ENCODE measurements at regions not wholly inside any gene's neighbourhood (a gene's known extent, or its start where the extent isn't known, plus 50 kb on each side); places are given as distances from the start of the nearest gene placed in this dataset.

DNA sequence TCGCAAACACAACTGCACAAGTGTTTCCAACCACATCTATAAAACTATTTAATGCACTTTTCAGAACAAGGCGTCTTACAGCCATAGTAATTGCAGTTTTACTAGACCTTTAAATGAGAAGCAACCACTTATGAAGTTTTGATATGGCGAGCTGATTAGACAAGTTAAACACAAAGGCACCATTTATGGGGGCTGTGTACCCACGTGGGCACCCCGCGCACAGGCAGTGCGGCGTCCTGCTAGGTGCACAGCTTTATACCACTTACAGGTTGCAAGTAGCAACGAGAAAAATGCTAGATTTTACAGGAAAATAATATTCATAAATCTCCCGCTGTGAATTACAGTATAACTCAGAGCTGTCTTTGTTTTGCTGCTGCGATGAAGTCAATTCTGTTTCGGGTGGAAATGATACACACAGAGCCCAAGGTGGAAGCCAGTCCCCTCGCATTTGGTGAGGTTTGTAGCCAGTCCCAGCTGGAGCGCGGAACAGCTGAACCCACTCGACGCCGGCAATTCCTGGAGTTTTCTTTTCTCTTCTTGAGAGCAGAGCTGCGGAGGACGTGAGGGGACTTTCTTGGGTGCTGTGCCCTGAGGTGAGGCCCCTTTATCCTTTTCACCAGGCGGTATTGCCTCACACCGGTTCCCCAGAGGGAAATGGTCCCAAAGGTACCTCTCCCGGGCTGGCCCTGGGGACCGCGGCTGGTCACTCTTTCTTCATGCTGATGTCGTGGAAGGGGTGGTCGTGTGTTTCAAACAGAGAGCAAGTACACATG is 76.7 kb downstream of the PTGR3 start:
- Histone ChIP-seq H3K27me3 (ENCODE audit: control insufficient read depth, insufficient read depth, low read length) (no peaks in the 10 kb centered on the region), H3K27ac (ENCODE audit: low read length) (no peak overlapping the region), H3K4me1 (ENCODE audit: control insufficient read depth, insufficient read depth, low read length) (no peaks in the 10 kb centered on the region), H3K36me3 (ENCODE audit: control insufficient read depth, insufficient read depth, low read length) (no peaks in the 10 kb centered on the region), H3K4me3 (ENCODE audit: low read length) (no peak overlapping the region), H3K9me3 (ENCODE audit: control insufficient read depth, insufficient read depth, low read length) (no peaks in the 10 kb centered on the region)
- TF ChIP-seq, protein P1, sequence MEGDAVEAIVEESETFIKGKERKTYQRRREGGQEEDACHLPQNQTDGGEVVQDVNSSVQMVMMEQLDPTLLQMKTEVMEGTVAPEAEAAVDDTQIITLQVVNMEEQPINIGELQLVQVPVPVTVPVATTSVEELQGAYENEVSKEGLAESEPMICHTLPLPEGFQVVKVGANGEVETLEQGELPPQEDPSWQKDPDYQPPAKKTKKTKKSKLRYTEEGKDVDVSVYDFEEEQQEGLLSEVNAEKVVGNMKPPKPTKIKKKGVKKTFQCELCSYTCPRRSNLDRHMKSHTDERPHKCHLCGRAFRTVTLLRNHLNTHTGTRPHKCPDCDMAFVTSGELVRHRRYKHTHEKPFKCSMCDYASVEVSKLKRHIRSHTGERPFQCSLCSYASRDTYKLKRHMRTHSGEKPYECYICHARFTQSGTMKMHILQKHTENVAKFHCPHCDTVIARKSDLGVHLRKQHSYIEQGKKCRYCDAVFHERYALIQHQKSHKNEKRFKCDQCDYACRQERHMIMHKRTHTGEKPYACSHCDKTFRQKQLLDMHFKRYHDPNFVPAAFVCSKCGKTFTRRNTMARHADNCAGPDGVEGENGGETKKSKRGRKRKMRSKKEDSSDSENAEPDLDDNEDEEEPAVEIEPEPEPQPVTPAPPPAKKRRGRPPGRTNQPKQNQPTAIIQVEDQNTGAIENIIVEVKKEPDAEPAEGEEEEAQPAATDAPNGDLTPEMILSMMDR (IDR thresholded peaks at IDR 0.05) = no peak
- intact Hi-C loops (cut with micrococcal nuclease) = no loop called here
- H3K4me3 Mint-ChIP-seq = no peak overlapping the region
- no peaks in the 10 kb centered on the region for H3K4me1 Mint-ChIP-seq
- H3K27me3 Mint-ChIP-seq (ENCODE audit: low read depth in 2 of 2) = peaks cover 0 to 3% of the 10 kb centered on the region in 2 donors
- no peak for ATAC-seq
- no peak for DNase-seq
- H3K9me3 Mint-ChIP-seq = no peaks in the 10 kb centered on the region
- WGBS (ENCODE audit: insufficient coverage) = 93% methylated on average over 27 of the region's 27 CpGs
- H3K36me3 Mint-ChIP-seq = no peaks in the 10 kb centered on the region
- no peak overlapping the region for H3K27ac Mint-ChIP-seq

DNA sequence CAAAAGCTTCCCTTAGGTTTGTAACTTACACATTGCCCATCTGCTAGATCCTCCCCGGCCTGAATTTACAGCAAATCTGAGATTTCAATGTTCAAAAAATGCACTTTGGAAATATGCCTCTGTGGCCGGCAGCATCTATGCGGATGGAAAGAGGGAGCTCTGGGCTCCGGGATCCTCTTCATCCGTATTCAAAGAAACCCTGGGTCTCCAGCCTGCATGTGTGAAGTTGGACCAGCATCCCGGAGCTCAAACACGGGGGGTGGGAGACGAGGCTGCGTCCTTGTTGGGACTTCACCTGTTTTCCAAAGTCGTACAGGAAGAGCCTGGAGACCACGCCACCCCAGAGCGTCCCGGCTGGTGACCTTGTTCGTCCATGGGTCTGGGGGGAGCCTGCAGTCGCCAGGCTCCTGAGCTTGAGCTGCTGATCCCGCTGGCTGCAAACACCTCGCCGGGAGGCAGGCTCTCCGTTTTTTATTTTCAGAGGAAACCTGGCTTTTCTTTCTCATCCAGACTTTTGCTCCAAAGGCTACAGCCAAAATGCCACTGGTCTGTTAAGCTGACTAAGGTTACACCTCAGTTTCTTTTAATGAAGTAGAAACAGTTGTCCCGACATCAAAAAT is 77.4 kb downstream of the PTGR3 start:
- peaks cover 0 to 3% of the 10 kb centered on the region in 2 donors for H3K27me3 Mint-ChIP-seq (ENCODE audit: low read depth in 2 of 2)
- no peaks in the 10 kb centered on the region for H3K9me3 Mint-ChIP-seq
- no peaks in the 10 kb centered on the region for H3K36me3 Mint-ChIP-seq
- no peak overlapping the region for H3K4me3 Mint-ChIP-seq
- TF ChIP-seq, protein P1 (IDR thresholded peaks at IDR 0.05) = no peak
- H3K27me3 ChIP-seq (ENCODE audit: control insufficient read depth, insufficient read depth, low read length) = no peaks in the 10 kb centered on the region
- intact Hi-C loops (cut with micrococcal nuclease) = no loop called here
- H3K36me3 ChIP-seq (ENCODE audit: control insufficient read depth, insufficient read depth, low read length) = no peaks in the 10 kb centered on the region
- peaks cover 6% of the 10 kb centered on the region in 2 donors for H3K4me1 Mint-ChIP-seq
- no peak for ATAC-seq
- no peak for DNase-seq
- 84% methylated on average over 20 of the region's 20 CpGs for WGBS (ENCODE audit: insufficient coverage)
- H3K4me3 ChIP-seq (ENCODE audit: low read length) = no peak overlapping the region
- no peaks in the 10 kb centered on the region for H3K4me1 ChIP-seq (ENCODE audit: control insufficient read depth, insufficient read depth, low read length)
- no peak overlapping the region for H3K27ac Mint-ChIP-seq
- no peak overlapping the region for H3K27ac ChIP-seq (ENCODE audit: low read length)
- H3K9me3 ChIP-seq (ENCODE audit: control insufficient read depth, insufficient read depth, low read length) = no peaks in the 10 kb centered on the region

DNA sequence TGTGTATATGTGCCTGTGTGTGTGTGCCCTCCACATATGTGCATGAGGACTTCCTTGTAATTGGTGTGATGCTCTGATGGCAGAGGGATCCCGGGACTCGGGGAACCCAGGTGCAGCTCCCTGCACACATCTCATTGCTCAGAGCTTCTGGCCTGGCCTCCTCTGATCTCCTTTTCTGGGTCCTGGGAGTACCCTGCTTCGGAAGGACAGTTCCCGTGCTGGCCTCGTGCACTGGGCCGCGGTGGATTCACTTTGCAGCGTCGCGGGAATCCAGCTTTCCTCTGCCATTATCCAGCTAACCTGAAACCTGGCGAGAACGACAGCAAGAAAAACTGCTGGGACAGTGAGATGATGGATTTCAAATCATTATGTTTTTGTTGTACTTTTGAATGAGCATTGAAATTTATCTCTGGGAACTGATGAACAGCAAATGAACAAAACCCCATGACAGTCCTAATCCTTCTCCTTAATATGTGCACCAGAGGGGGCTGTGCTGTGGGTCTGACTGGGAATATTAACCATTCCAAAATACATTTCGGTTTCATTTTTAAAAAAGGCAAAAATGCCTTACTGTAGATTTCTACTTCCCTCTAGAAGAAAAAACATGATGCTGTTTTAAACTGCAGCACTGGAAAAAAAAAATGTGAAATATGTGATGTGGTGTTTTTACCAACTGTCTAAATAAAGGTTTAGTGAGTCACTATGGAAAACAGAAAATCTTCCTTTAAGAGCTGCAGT is 78.2 kb downstream of the PTGR3 start:
- Histone ChIP-seq H3K27me3 (ENCODE audit: control insufficient read depth, insufficient read depth, low read length) (no peaks in the 10 kb centered on the region), H3K9me3 (ENCODE audit: control insufficient read depth, insufficient read depth, low read length) (no peaks in the 10 kb centered on the region), H3K27ac (ENCODE audit: low read length) (no peak overlapping the region), H3K4me1 (ENCODE audit: control insufficient read depth, insufficient read depth, low read length) (peaks cover 3% of the 10 kb centered on the region), H3K4me3 (ENCODE audit: low read length) (no peak overlapping the region), H3K36me3 (ENCODE audit: control insufficient read depth, insufficient read depth, low read length) (no peaks in the 10 kb centered on the region)
- DNase-seq = no peak
- ATAC-seq = no peak
- intact Hi-C loops (cut with micrococcal nuclease) = no loop called here
- H3K9me3 Mint-ChIP-seq = no peaks in the 10 kb centered on the region
- peaks cover 0 to 3% of the 10 kb centered on the region in 2 donors for H3K27me3 Mint-ChIP-seq (ENCODE audit: low read depth in 2 of 2)
- H3K27ac Mint-ChIP-seq = no peak overlapping the region
- TF ChIP-seq, protein P1 (IDR thresholded peaks at IDR 0.05) = no peak
- H3K36me3 Mint-ChIP-seq = no peaks in the 10 kb centered on the region
- H3K4me1 Mint-ChIP-seq = peaks cover 14% of the 10 kb centered on the region in 2 donors
- 94% methylated on average over 12 of the region's 13 CpGs for WGBS (ENCODE audit: insufficient coverage)
- H3K4me3 Mint-ChIP-seq = no peak overlapping the region

All from natural killer cell (primary cell).